Coronary artery (tissue), 2 donors: ENCODE measurements at regions not wholly inside any gene's neighbourhood (a gene's known extent, or its start where the extent isn't known, plus 50 kb on each side); places are given as distances from the start of the nearest gene placed in this dataset.

Experiments
- DNase-seq: peaks from one replicate; pipeline ENCODE4 v3.0.0-alpha.2; 2017; ENCODE audit warnings: low spot score
- H3K27ac ChIP-seq, 2 donors: fragments of 200-600 bp; sonication (generic); one replicate each; pipeline ENCODE4 v1.5.1; 2016 to 2019
- H3K4me3 ChIP-seq: fragments of 200-600 bp; sonication (generic); 2 replicates; pipeline ENCODE4 v1.5.1; 2016; ENCODE audit warnings: mild to moderate bottlenecking, moderate library complexity
- TF ChIP-seq, protein P1 (sequence below): fragments of 200-600 bp; sonication (generic); IDR thresholded peaks from one replicate; pipeline ENCODE4 v1.5.1; 2019; ENCODE audit warnings: antibody characterized with exemption

GRCh38 chr15:56804279-56804678, 71.0 kb upstream of the ZNF280D start:
- no peak overlapping the region for H3K27ac ChIP-seq
- TF ChIP-seq, protein P1, sequence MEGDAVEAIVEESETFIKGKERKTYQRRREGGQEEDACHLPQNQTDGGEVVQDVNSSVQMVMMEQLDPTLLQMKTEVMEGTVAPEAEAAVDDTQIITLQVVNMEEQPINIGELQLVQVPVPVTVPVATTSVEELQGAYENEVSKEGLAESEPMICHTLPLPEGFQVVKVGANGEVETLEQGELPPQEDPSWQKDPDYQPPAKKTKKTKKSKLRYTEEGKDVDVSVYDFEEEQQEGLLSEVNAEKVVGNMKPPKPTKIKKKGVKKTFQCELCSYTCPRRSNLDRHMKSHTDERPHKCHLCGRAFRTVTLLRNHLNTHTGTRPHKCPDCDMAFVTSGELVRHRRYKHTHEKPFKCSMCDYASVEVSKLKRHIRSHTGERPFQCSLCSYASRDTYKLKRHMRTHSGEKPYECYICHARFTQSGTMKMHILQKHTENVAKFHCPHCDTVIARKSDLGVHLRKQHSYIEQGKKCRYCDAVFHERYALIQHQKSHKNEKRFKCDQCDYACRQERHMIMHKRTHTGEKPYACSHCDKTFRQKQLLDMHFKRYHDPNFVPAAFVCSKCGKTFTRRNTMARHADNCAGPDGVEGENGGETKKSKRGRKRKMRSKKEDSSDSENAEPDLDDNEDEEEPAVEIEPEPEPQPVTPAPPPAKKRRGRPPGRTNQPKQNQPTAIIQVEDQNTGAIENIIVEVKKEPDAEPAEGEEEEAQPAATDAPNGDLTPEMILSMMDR, result no peak

GRCh38 chr15:56802161-56802560, 68.9 kb upstream of the ZNF280D start:
- no peak for DNase-seq
- TF ChIP-seq, protein P1, result no peak
- Histone ChIP-seq H3K4me3 (no peak overlapping the region), H3K27ac (no peak overlapping the region)

More at GRCh38 chr15:56804279-56804678, 71.0 kb upstream of the ZNF280D start:
- no peak for DNase-seq
- no peak overlapping the region for H3K4me3 ChIP-seq

- Histone ChIP-seq H3K4me3 (no peak overlapping the region), H3K27ac (no peak overlapping the region)
- TF ChIP-seq, protein P1, result no peak
- no peak for DNase-seq
Observed at GRCh38 chr15:56798639-56799038, 65.3 kb upstream of the ZNF280D start.

- TF ChIP-seq, protein P1, result no peak
- Histone ChIP-seq H3K4me3 (no peak overlapping the region), H3K27ac (no peak overlapping the region)
- no peak for DNase-seq
Observed at GRCh38 chr15:56797720-56798275, 64.5 kb upstream of the ZNF280D start.

DNA sequence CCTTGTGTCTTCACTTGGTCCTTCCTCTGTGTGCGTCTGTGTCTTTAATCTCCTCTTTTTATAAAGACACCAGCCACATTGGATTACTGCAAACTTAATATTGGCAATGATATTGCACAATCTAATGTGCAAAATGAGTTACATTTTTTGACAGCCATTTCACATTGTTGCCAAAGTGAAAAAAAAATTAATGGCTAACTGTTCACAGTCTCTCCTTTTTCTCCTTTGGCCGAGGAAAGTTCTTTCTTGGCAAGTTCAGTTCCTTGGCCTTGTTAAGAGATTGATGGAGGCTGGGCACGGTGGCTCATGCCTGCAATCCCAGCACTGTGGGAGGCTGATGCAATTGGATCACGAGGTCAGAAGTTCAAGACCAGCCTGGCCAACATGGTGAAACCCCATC, 62.2 kb upstream of the ZNF280D start:
- no peak overlapping the region for H3K27ac ChIP-seq
- TF ChIP-seq, protein P1, result no peak
- no peak for DNase-seq
- no peak overlapping the region for H3K4me3 ChIP-seq

DNA sequence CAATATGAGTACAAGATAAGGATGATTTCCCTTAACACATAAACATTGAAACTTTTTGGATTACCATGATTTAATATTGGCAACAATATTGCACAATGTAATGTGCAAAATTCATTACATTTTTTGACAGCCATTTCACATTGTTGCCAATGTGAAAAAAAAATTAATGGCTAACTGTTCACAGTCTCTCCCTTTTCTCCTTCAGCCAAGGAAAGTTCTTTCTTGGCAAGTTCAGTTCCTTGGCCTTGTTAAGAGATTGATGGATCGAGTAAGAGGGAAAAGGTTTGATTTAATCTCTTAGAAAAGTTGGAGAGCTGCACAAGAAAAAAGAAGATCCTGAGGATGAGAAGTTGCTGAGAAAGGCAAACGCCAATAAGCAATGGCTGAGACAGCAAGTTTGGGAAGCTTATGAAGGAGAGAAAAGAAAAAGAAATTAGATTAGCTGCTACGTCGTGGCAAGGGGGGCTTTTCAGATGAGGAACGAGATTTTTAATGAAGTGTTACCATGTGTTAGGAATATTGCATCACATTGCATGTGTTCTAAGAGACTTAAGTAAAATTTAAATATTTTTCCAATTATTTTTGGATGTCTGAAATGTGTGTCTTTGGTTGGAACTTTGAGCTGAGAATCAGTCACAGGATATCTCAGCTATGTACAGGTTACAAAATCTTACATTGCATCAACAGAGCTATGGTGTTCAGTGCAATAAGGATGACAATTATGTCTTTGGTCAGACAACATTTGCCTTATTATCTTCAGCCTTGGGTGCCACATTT, 61.4 kb upstream of the ZNF280D start:
- H3K4me3 ChIP-seq, result no peak overlapping the region
- TF ChIP-seq, protein P1, result no peak
- H3K27ac ChIP-seq, result peak overlapping the region in 1 of 2 donors; percentile 3
- DNase-seq, result no peak

DNA sequence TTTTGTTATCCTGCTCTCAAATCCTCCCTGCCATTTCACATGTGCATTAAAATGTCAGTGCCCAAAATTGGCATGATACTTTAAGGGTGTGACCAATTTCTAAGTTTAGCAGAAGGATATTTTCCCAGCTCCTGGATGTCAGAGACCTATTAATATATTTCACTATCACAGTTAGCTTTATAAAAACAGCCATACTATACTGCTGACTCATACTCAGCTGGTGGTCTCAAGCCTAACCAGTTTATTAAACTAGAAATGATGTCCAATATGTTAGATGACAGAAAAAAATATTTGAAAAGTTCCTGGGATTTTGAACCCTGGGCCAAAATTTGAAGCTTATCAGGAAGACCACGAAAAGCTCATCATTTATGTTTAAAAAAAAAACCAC, 60.9 kb upstream of the ZNF280D start:
- H3K4me3 ChIP-seq, result no peak overlapping the region
- TF ChIP-seq, protein P1, result no peak
- H3K27ac ChIP-seq, result peak overlapping the region; percentile 3 to 9
- no peak for DNase-seq
